ENCODE measurements at regions not wholly inside any gene's neighbourhood (a gene's known extent, or its start where the extent isn't known, plus 50 kb on each side); places are given as distances from the start of the nearest gene placed in this dataset.

GRCh38 chr4:115374621-115375020, 261.2 kb upstream of the NDST4 start:
- TF ChIP-seq CTCF (IDR thresholded peaks at IDR 0.05) (no peak), POLR2A (IDR thresholded peaks at IDR 0.05) (no peak), EP300 (IDR thresholded peaks at IDR 0.05) (no peak)
- 61 to 70% methylated on average over 4 of the region's 4 CpGs for WGBS, 2 donors
- Histone ChIP-seq H3K4me3 (no peak overlapping the region), H3K27ac (peak overlapping the region in 1 of 4 donors; percentile 25), H3K36me3 (no peaks in the 10 kb centered on the region), H3K4me1 (peaks cover 0 to 18% (median 1%) of the 10 kb centered on the region in 4 donors), H3K9me3 (no peaks in the 10 kb centered on the region), H3K27me3 (no peaks in the 10 kb centered on the region)
- DNase-seq (ENCODE audit: low spot score in 2 of 2), result no peak

- no peak overlapping the region for H3K4me3 ChIP-seq
- peaks cover 0 to 37% (median 8%) of the 10 kb centered on the region in 4 donors for H3K4me1 ChIP-seq
- WGBS, 2 donors, result 33 to 38% methylated on average over 3 of the region's 3 CpGs
- DNase-seq (ENCODE audit: low spot score in 2 of 2), result no peak
- H3K27me3 ChIP-seq, result no peaks in the 10 kb centered on the region
- H3K27ac ChIP-seq, result peak overlapping the region; percentile 62 to 76 (median 66)
- TF ChIP-seq POLR2A (IDR thresholded peaks at IDR 0.05), result no peak
- TF ChIP-seq CTCF (IDR thresholded peaks at IDR 0.05), result no peak
- TF ChIP-seq EP300 (IDR thresholded peaks at IDR 0.05), result no peak
- H3K36me3 ChIP-seq, result no peaks in the 10 kb centered on the region
- no peaks in the 10 kb centered on the region for H3K9me3 ChIP-seq
These were observed 257.1 kb upstream of the NDST4 start for GRCh38 chr4:115370490-115370889.

GRCh38 chr4:115370012-115370411, 256.6 kb upstream of the NDST4 start:
- DNase-seq (ENCODE audit: low spot score in 2 of 2), result no peak
- Histone ChIP-seq H3K27me3 (no peaks in the 10 kb centered on the region), H3K27ac (peak overlapping the region; percentile 62 to 76 (median 66)), H3K4me1 (peaks cover 0 to 37% (median 8%) of the 10 kb centered on the region in 4 donors), H3K4me3 (no peak overlapping the region), H3K36me3 (no peaks in the 10 kb centered on the region), H3K9me3 (no peaks in the 10 kb centered on the region)
- 33 to 37% methylated on average over 3 of the region's 3 CpGs for WGBS, 2 donors
- no peak for TF ChIP-seq EP300 (IDR thresholded peaks at IDR 0.05)
- no peak for TF ChIP-seq POLR2A (IDR thresholded peaks at IDR 0.05)
- TF ChIP-seq CTCF (IDR thresholded peaks at IDR 0.05), result no peak

- H3K9me3 ChIP-seq, result no peaks in the 10 kb centered on the region
- WGBS, 2 donors, result 84 to 86% methylated on average over 3 of the region's 4 CpGs
- DNase-seq (ENCODE audit: low spot score in 2 of 2), result no peak
- H3K36me3 ChIP-seq, result no peaks in the 10 kb centered on the region
- H3K27ac ChIP-seq, result no peak overlapping the region
- TF ChIP-seq EP300 (IDR thresholded peaks at IDR 0.05) (no peak), CTCF (IDR thresholded peaks at IDR 0.05) (no peak), POLR2A (IDR thresholded peaks at IDR 0.05) (no peak)
- H3K4me3 ChIP-seq, result no peak overlapping the region
- H3K27me3 ChIP-seq, result no peaks in the 10 kb centered on the region
- H3K4me1 ChIP-seq, result peaks cover 0 to 29% (median 8%) of the 10 kb centered on the region in 4 donors
These were observed 253.0 kb upstream of the NDST4 start for GRCh38 chr4:115366390-115366789.

- H3K9me3 ChIP-seq, result no peaks in the 10 kb centered on the region
- 86 to 96% methylated on average over 3 of the region's 3 CpGs for WGBS, 2 donors
- no peak for DNase-seq (ENCODE audit: low spot score in 2 of 2)
These were observed 251.8 kb upstream of the NDST4 start for GRCh38 chr4:115365185-115365584.

More at GRCh38 chr4:115365185-115365584, 251.8 kb upstream of the NDST4 start:
- TF ChIP-seq EP300 (IDR thresholded peaks at IDR 0.05) (no peak), CTCF (IDR thresholded peaks at IDR 0.05) (no peak), POLR2A (IDR thresholded peaks at IDR 0.05) (no peak)
- H3K36me3 ChIP-seq, result no peaks in the 10 kb centered on the region
- no peak overlapping the region for H3K4me3 ChIP-seq
- H3K27me3 ChIP-seq, result no peaks in the 10 kb centered on the region
- no peak overlapping the region for H3K27ac ChIP-seq
- peaks cover 0 to 27% (median 10%) of the 10 kb centered on the region in 4 donors for H3K4me1 ChIP-seq

Measured in tibial nerve (tissue), 4 donors.